HG02943 (cell line): ENCODE measurements at regions not wholly inside any gene's neighbourhood (a gene's known extent, or its start where the extent isn't known, plus 50 kb on each side); places are given as distances from the start of the nearest gene placed in this dataset.
"Not testable (repeated sequence)": the region's sequence is repeated elsewhere in the genome, so short reads cannot be mapped to it uniquely, and the experiment has no call there.

Source experiments
- ATAC-seq: cut with Tn5 transposase; IDR thresholded peaks from one replicate; pipeline ENCODE4 v1.9.1; 2021; ENCODE audit warnings: mild to moderate bottlenecking, low read depth, moderate library complexity; ENCODE audit not compliant: unreplicated experiment

GRCh38 chr18:1464444-1465217 lies 560.0 kb downstream of the ADCYAP1 start:
- no peak for ATAC-seq

GRCh38 chr18:1466035-1466434 lies 561.4 kb downstream of the ADCYAP1 start:
- ATAC-seq = no peak

DNA sequence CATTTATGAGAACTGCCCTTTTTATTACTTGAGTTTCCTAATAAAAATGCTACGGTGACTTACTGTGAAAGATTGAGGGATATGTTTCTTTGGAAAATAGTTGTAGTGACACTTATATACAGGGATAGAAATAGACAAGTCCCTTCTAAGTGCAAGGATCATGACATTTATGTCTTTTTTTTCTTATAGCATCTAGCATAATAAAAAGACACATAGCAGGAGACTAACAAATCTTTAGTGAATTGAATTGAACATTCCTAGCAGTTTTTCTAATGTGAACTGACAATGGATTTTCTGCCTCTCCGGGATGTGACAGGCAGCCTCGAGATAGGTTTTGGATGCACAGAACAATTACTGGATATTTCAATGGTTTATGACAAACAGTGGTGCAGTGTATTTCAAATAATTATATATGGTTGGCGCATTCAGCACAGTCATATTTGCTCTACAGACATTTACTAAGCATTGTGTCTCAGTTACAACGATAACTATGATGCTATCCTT lies 562.8 kb downstream of the ADCYAP1 start:
- ATAC-seq = no peak

GRCh38 chr18:1468550-1468949 lies 563.9 kb downstream of the ADCYAP1 start:
- ATAC-seq = no peak

DNA sequence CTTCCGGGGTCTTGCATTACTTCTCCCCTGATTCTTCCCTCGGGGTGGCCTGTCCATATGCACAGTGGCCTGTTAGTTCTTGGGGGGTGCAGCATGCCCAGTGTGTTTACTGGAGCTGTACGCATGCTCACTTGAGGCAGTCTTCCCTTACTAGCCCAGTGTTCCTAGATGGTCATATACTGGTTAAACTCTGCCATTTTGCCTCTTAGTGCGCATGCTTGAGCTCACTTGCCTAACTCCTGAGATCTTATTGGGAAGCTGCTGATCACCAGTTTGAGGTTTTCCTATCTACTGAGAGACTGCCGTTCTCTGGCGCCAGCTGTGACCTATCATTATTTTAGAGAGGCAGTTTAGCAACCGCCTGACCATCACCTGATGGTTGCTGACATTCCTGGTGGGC lies 571.2 kb downstream of the ADCYAP1 start:
- ATAC-seq = no peak

- no peak for ATAC-seq
Observed at GRCh38 chr18:1480309-1480708, 575.6 kb downstream of the ADCYAP1 start.

GRCh38 chr18:1481577-1481976 lies 576.9 kb downstream of the ADCYAP1 start:
- ATAC-seq = no peak

DNA sequence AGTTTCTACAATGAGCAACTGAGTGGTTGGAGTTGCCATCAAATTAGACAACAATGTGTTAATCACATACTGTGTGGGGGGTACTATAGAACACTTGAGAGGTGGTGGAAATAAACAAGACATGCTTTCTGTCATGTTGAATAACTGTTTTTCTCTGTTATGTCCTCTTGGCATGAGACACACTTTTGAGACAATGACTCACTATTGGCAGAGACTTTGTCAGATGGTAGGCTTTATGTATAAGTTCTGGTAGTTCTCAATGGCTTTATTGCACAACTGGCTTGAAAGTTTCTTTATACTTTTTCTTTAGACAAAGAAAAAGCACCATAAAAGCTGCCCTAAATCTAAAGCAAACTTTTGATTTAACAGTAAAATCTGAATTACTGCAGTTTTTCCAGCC lies 578.7 kb downstream of the ADCYAP1 start:
- ATAC-seq = no peak

GRCh38 chr18:1487457-1487856 lies 582.8 kb downstream of the ADCYAP1 start:
- ATAC-seq = no peak

DNA sequence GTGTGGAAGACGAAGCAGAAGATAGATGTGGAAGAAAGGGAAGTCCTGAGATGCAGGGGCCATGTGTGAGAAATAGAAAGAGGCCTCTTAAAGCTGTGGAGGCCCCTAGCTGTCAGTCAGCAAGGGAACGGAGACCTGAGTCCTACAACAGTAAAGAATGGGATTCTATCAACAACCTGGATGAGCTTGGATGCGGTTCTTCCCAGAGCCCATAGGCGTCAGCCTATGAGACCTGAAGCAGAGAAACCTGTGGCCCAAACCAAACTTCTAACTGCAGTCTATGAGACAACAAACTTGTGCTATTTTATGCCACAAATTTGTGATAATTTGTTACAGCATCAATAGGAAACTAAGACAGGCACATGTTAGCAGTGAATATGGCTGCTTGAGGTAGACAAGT lies 583.7 kb downstream of the ADCYAP1 start:
- no peak for ATAC-seq

- no peak for ATAC-seq
Observed at GRCh38 chr18:1488957-1489356, 584.3 kb downstream of the ADCYAP1 start.

- ATAC-seq = no peak
Observed at GRCh38 chr18:1495387-1495786, 590.7 kb downstream of the ADCYAP1 start.

DNA sequence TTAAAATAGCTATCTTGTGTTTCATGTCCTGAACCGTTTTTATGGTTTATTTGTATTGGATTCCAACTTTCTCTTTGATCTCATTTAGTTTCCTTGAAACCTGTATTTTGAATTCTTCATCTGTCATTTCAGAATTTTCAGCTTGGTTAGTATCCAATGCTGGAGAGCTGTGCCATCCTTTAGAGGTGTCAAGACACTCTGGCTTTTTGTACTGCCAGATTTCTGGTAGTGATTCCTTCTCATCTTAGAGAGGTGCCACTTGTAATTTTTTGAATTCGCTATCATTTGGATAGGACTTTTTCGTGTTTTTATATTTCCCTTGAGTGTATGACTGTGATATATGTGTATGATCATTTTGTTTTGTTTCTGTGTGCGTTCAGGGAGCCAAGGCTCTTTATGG lies 591.4 kb downstream of the ADCYAP1 start:
- ATAC-seq = no peak

- ATAC-seq = no peak
Observed at GRCh38 chr18:1498216-1498615, 593.5 kb downstream of the ADCYAP1 start.

- no peak for ATAC-seq
Observed at GRCh38 chr18:1499265-1499664, 594.6 kb downstream of the ADCYAP1 start.

DNA sequence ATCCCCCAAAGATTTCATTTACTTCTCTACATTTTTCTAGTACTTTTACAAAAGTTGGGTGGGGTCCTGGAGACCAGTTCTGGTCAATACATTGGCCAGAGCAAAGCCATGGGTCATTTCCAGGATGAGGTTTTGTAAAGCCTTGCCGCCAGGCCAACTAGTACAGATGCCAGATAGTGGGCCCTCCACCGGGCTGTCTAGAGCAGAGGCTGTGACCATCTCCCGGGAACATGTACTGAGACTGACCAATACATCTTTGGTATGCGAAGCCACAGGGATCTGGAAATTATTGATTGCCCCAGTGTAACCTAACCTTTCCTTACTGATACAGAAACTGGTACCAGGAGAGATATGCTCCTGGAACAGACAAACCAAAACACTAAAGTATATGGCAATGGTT lies 599.2 kb downstream of the ADCYAP1 start:
- ATAC-seq = no peak

- ATAC-seq = no peak
Observed at GRCh38 chr18:1505856-1506255, 601.2 kb downstream of the ADCYAP1 start.

GRCh38 chr18:1510542-1511179 lies 606.0 kb downstream of the ADCYAP1 start:
- no peak for ATAC-seq

DNA sequence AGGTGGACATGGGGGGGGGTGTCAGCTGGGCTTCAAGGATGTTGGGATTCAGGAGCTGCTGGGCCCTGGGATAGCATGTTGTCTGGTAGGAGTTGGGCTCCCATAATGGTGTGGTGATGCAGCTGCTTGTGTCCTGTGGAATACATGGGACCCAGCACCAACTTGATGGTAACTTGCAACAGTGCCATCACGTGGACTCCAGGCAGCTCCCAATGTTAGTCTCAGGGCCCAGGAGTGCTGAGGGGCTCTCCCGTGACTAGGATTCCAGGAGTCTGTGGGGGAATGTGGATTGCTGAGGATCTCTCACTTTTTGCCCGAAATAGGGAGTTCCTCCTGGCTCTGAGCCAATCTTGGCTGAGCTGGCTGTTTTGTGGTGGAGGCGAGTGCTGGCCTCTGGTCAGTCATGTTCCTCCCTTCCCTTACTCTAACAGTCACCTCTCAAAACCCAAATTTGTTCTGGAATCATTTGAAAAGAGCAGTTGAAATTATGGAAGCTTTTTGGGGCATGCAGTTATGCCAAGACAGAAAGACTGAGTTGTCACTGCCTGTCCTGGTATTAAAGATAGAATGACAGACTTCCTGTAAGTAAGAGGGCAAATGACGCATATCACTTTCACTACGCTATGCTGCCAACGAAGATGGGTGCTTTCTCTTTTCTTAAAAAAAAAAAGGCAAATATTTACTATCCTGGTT lies 607.1 kb downstream of the ADCYAP1 start:
- ATAC-seq = no peak

DNA sequence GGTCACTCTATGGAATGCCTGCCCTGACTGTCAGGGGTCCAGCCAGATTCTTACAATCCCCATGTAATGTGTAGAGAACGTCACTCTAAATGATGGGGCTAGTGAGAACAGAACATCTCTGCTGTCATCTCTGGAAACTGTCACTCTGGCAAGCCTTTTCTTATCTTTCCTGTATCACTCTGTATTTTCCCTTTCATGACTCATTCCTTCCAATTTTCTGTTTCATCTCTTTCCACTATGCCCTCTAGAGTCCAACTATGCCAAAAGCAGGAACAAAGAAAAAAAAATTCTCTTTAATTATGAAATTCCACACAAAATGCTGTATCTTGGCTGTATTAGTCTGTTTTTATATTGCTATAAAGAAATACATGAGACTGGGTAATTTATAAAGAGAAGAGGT lies 608.8 kb downstream of the ADCYAP1 start:
- no peak for ATAC-seq

DNA sequence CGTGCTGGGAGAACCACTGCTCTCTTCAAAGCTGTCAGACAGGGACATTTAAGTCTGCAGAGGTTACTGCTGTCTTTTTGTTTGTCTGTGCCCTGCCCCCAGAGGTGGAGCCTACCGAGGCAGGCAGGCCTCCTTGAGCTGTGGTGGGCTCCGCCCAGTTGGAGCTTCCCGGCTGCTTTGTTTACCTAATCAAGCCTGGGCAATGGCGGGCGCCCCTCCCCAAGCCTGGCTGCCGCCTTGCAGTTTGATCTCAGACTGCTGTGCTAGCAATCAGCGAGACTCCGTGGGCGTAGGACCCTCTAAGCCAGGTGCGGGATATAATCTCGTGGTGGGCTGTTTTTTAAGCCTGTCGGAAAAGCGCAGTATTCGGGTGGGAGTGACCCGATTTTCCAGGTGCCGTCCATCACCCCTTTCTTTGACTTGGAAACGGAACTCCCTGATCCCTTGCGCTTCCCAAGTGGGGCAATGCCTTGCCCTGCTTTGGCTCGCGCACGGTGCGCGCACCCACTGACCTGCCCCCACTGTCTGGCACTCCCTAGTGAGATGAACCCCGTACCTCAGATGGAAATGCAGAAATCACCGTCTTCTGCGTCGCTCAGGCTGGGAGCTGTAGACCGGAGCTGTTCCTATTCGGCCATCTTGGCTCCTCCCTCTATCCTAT lies 617.0 kb downstream of the ADCYAP1 start:
- not testable (repeated sequence) for ATAC-seq
